NB4 (cell line): ENCODE measurements at regions not wholly inside any gene's neighbourhood (a gene's known extent, or its start where the extent isn't known, plus 50 kb on each side); places are given as distances from the start of the nearest gene placed in this dataset.

ENCODE experiments used
- MAX ChIP-seq: IDR thresholded peaks from 2 replicates; pipeline ENCODE4 v1.6.1; 2011; ENCODE audit warnings: low read depth, low read length
- MYC ChIP-seq: IDR thresholded peaks from 2 replicates; pipeline ENCODE4 v1.6.1; 2011; ENCODE audit warnings: low read depth, low read length
- TF ChIP-seq, protein P1 (sequence below): IDR thresholded peaks from one replicate; pipeline ENCODE4 v1.5.1; 2012; ENCODE audit warnings: low read depth, low read length

- TF ChIP-seq MAX (no peak), MYC (no peak)
- TF ChIP-seq, protein P1, sequence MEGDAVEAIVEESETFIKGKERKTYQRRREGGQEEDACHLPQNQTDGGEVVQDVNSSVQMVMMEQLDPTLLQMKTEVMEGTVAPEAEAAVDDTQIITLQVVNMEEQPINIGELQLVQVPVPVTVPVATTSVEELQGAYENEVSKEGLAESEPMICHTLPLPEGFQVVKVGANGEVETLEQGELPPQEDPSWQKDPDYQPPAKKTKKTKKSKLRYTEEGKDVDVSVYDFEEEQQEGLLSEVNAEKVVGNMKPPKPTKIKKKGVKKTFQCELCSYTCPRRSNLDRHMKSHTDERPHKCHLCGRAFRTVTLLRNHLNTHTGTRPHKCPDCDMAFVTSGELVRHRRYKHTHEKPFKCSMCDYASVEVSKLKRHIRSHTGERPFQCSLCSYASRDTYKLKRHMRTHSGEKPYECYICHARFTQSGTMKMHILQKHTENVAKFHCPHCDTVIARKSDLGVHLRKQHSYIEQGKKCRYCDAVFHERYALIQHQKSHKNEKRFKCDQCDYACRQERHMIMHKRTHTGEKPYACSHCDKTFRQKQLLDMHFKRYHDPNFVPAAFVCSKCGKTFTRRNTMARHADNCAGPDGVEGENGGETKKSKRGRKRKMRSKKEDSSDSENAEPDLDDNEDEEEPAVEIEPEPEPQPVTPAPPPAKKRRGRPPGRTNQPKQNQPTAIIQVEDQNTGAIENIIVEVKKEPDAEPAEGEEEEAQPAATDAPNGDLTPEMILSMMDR = no peak
Measured at GRCh38 chr2:192885569-192886160, 690.9 kb upstream of the TMEFF2 start.
